Keratinocyte (primary cell): ENCODE measurements at regions not wholly inside any gene's neighbourhood (a gene's known extent, or its start where the extent isn't known, plus 50 kb on each side); places are given as distances from the start of the nearest gene placed in this dataset.

Source experiments
- DNase-seq: peaks from one replicate; pipeline ENCODE4 v3.0.0-alpha.2; 2011; ENCODE audit warnings: low read depth, missing footprints, low spot score
- FAIRE-seq: peaks from 2 replicates; lab custom pipeline; 2011; peaks lifted over from hg19 to GRCh38; lab: Jason Lieb, UNC
- H2AFZ ChIP-seq: 2 replicates; pipeline ENCODE4 v1.6.0; 2012; ENCODE audit warnings: low read length, control low read depth, inconsistent platforms; ENCODE audit not compliant: control insufficient read depth
- H3K27ac ChIP-seq: 2 replicates; pipeline ENCODE4 v1.5.1; 2011; ENCODE audit warnings: low read length; ENCODE audit not compliant: control insufficient read depth, insufficient read depth
- H3K27me3 ChIP-seq: 3 replicates; pipeline ENCODE4 v1.6.0; 2011; ENCODE audit warnings: low read length; ENCODE audit not compliant: control insufficient read depth, insufficient read depth; ENCODE audit errors: extremely low read depth
- H3K36me3 ChIP-seq, 2 experiments: 2 replicates in 1 of 2; 3 replicates in 1 of 2; pipeline ENCODE4 v1.5.1; 2011; ENCODE audit warnings: low read length in 2 of 2, mild to moderate bottlenecking in 1 of 2; ENCODE audit not compliant: control insufficient read depth in 2 of 2, insufficient read depth in 2 of 2; ENCODE audit errors: extremely low read depth in 1 of 2
- H3K4me1 ChIP-seq: 3 replicates; pipeline ENCODE4 v1.5.1; 2011; ENCODE audit warnings: low read length; ENCODE audit not compliant: control insufficient read depth, insufficient read depth; ENCODE audit errors: extremely low read depth
- H3K4me2 ChIP-seq: 3 replicates; pipeline ENCODE4 v1.6.0; 2011; ENCODE audit warnings: low read depth, low read length; ENCODE audit not compliant: control insufficient read depth, insufficient read depth; ENCODE audit errors: extremely low read depth
- H3K4me3 ChIP-seq, 3 experiments: fragments of 200-600 bp in 1 of 3; sonication (generic) in 1 of 3; 2 replicates in 2 of 3; 3 replicates in 1 of 3; pipeline ENCODE4 v1.5.1; 2011 to 2016; ENCODE audit warnings: low read length in 3 of 3, mild to moderate bottlenecking in 3 of 3, control low read depth in 2 of 3, inconsistent platforms in 1 of 3, low read depth in 1 of 3, mixed read lengths in 1 of 3, mixed run types in 1 of 3, moderate library complexity in 1 of 3; ENCODE audit not compliant: control insufficient read depth in 2 of 3, insufficient read depth in 2 of 3; ENCODE audit errors: extremely low read depth in 1 of 3
- H3K79me2 ChIP-seq: 2 replicates; pipeline ENCODE4 v1.6.0; 2012; ENCODE audit warnings: low read length; ENCODE audit not compliant: control insufficient read depth, insufficient read depth
- H3K9ac ChIP-seq: 3 replicates; pipeline ENCODE4 v1.6.0; 2011; ENCODE audit warnings: low read length; ENCODE audit not compliant: control insufficient read depth, insufficient read depth; ENCODE audit errors: extremely low read depth
- H3K9me1 ChIP-seq: 3 replicates; pipeline ENCODE4 v1.6.0; 2011; ENCODE audit warnings: low read length; ENCODE audit not compliant: control insufficient read depth, insufficient read depth; ENCODE audit errors: extremely low read depth
- H3K9me3 ChIP-seq: 2 replicates; pipeline ENCODE4 v1.5.1; 2012; ENCODE audit warnings: low read depth, low read length; ENCODE audit not compliant: control insufficient read depth
- H4K20me1 ChIP-seq: 3 replicates; pipeline ENCODE4 v1.6.0; 2011; ENCODE audit warnings: low read length; ENCODE audit not compliant: control insufficient read depth, insufficient read depth; ENCODE audit errors: extremely low read depth
- CTCF ChIP-seq, 3 experiments: IDR thresholded peaks in 1 of 3; conservative IDR thresholded peaks in 1 of 3; optimal IDR thresholded peaks in 1 of 3; 2 replicates in 2 of 3; 3 replicates in 1 of 3; pipeline versions ENCODE3 to v1.5.1; 2011; ENCODE audit warnings: low read length in 3 of 3, mild to moderate bottlenecking in 3 of 3, moderate library complexity in 2 of 3, control low read depth in 1 of 3, inconsistent platforms in 1 of 3; ENCODE audit not compliant: insufficient read depth in 2 of 3; ENCODE audit errors: extremely low read depth in 1 of 3
- EZH2 ChIP-seq: IDR thresholded peaks from one replicate; pipeline ENCODE4 v1.6.1; 2012; ENCODE audit warnings: inconsistent platforms, mild to moderate bottlenecking, low read length, moderate library complexity
- dilution Hi-C: fragments of 300-500 bp; cut with MboI; formaldehyde crosslinking; loops from one replicate; pipeline ENCODE4 v1.7.0; 2020; ENCODE audit warnings: low sequenced_read_pairs; ENCODE audit not compliant: extremely low pct_ligation_motif_present

- Histone ChIP-seq H3K4me2 (no peak overlapping the region), H3K4me1 (peaks cover 24% of the 10 kb centered on the region), H3K27me3 (no peaks in the 10 kb centered on the region), H3K27ac (no peak overlapping the region), H4K20me1 (no peaks in the 10 kb centered on the region), H3K9ac (no peak overlapping the region), H3K4me3 (no peak overlapping the region), H3K79me2 (no peaks in the 10 kb centered on the region), H3K36me3 (no peaks in the 10 kb centered on the region), H2AFZ (no peak overlapping the region), H3K9me1 (no peaks in the 10 kb centered on the region), H3K9me3 (no peaks in the 10 kb centered on the region)
- no peak for FAIRE-seq
- DNase-seq: no peak
- dilution Hi-C loops: no loop called here
- no peak for TF ChIP-seq EZH2
- no peak for TF ChIP-seq CTCF (optimal IDR thresholded peaks at IDR 0.05 in 1 of 3, IDR thresholded peaks at IDR 0.05 in 1 of 3, conservative IDR thresholded peaks at IDR 0.05 in 1 of 3; ENCODE audit: extremely low read depth in 1 of 3, insufficient read depth in 2 of 3, low read length in 3 of 3)
Measured at GRCh38 chr21:15425049-15425448, 304.7 kb upstream of the USP25 start.

GRCh38 chr21:15430023-15430422 is 299.8 kb upstream of the USP25 start:
- Histone ChIP-seq H3K9ac (no peak overlapping the region), H3K36me3 (no peaks in the 10 kb centered on the region), H3K9me3 (no peaks in the 10 kb centered on the region), H4K20me1 (no peaks in the 10 kb centered on the region), H3K4me2 (no peak overlapping the region), H3K4me1 (no peaks in the 10 kb centered on the region), H3K9me1 (no peaks in the 10 kb centered on the region), H2AFZ (no peak overlapping the region), H3K79me2 (no peaks in the 10 kb centered on the region), H3K27me3 (no peaks in the 10 kb centered on the region), H3K4me3 (no peak overlapping the region), H3K27ac (no peak overlapping the region)
- no peak for TF ChIP-seq CTCF (optimal IDR thresholded peaks at IDR 0.05 in 1 of 3, IDR thresholded peaks at IDR 0.05 in 1 of 3, conservative IDR thresholded peaks at IDR 0.05 in 1 of 3; ENCODE audit: extremely low read depth in 1 of 3, insufficient read depth in 2 of 3, low read length in 3 of 3)
- TF ChIP-seq EZH2: no peak
- dilution Hi-C loops: no loop called here
- DNase-seq: no peak
- FAIRE-seq: no peak
